Keratinocyte (primary cell): ENCODE measurements at regions not wholly inside any gene's neighbourhood (a gene's known extent, or its start where the extent isn't known, plus 50 kb on each side); places are given as distances from the start of the nearest gene placed in this dataset.

Experiments
- DNase-seq: peaks from one replicate; pipeline ENCODE4 v3.0.0-alpha.2; 2011; ENCODE audit warnings: low read depth, missing footprints, low spot score
- FAIRE-seq: peaks from 2 replicates; lab custom pipeline; 2011; peaks lifted over from hg19 to GRCh38; lab: Jason Lieb, UNC
- H2AFZ ChIP-seq: 2 replicates; pipeline ENCODE4 v1.6.0; 2012; ENCODE audit warnings: low read length, control low read depth, inconsistent platforms; ENCODE audit not compliant: control insufficient read depth
- H3K27ac ChIP-seq: 2 replicates; pipeline ENCODE4 v1.5.1; 2011; ENCODE audit warnings: low read length; ENCODE audit not compliant: control insufficient read depth, insufficient read depth
- H3K27me3 ChIP-seq: 3 replicates; pipeline ENCODE4 v1.6.0; 2011; ENCODE audit warnings: low read length; ENCODE audit not compliant: control insufficient read depth, insufficient read depth; ENCODE audit errors: extremely low read depth
- H3K36me3 ChIP-seq, 2 experiments: 2 replicates in 1 of 2; 3 replicates in 1 of 2; pipeline ENCODE4 v1.5.1; 2011; ENCODE audit warnings: low read length in 2 of 2, mild to moderate bottlenecking in 1 of 2; ENCODE audit not compliant: control insufficient read depth in 2 of 2, insufficient read depth in 2 of 2; ENCODE audit errors: extremely low read depth in 1 of 2
- H3K4me1 ChIP-seq: 3 replicates; pipeline ENCODE4 v1.5.1; 2011; ENCODE audit warnings: low read length; ENCODE audit not compliant: control insufficient read depth, insufficient read depth; ENCODE audit errors: extremely low read depth
- H3K4me2 ChIP-seq: 3 replicates; pipeline ENCODE4 v1.6.0; 2011; ENCODE audit warnings: low read depth, low read length; ENCODE audit not compliant: control insufficient read depth, insufficient read depth; ENCODE audit errors: extremely low read depth
- H3K4me3 ChIP-seq, 3 experiments: fragments of 200-600 bp in 1 of 3; sonication (generic) in 1 of 3; 2 replicates in 2 of 3; 3 replicates in 1 of 3; pipeline ENCODE4 v1.5.1; 2011 to 2016; ENCODE audit warnings: low read length in 3 of 3, mild to moderate bottlenecking in 3 of 3, control low read depth in 2 of 3, inconsistent platforms in 1 of 3, low read depth in 1 of 3, mixed read lengths in 1 of 3, mixed run types in 1 of 3, moderate library complexity in 1 of 3; ENCODE audit not compliant: control insufficient read depth in 2 of 3, insufficient read depth in 2 of 3; ENCODE audit errors: extremely low read depth in 1 of 3
- H3K79me2 ChIP-seq: 2 replicates; pipeline ENCODE4 v1.6.0; 2012; ENCODE audit warnings: low read length; ENCODE audit not compliant: control insufficient read depth, insufficient read depth
- H3K9ac ChIP-seq: 3 replicates; pipeline ENCODE4 v1.6.0; 2011; ENCODE audit warnings: low read length; ENCODE audit not compliant: control insufficient read depth, insufficient read depth; ENCODE audit errors: extremely low read depth
- H3K9me1 ChIP-seq: 3 replicates; pipeline ENCODE4 v1.6.0; 2011; ENCODE audit warnings: low read length; ENCODE audit not compliant: control insufficient read depth, insufficient read depth; ENCODE audit errors: extremely low read depth
- H3K9me3 ChIP-seq: 2 replicates; pipeline ENCODE4 v1.5.1; 2012; ENCODE audit warnings: low read depth, low read length; ENCODE audit not compliant: control insufficient read depth
- H4K20me1 ChIP-seq: 3 replicates; pipeline ENCODE4 v1.6.0; 2011; ENCODE audit warnings: low read length; ENCODE audit not compliant: control insufficient read depth, insufficient read depth; ENCODE audit errors: extremely low read depth
- EZH2 ChIP-seq: IDR thresholded peaks from one replicate; pipeline ENCODE4 v1.6.1; 2012; ENCODE audit warnings: inconsistent platforms, mild to moderate bottlenecking, low read length, moderate library complexity
- dilution Hi-C: fragments of 300-500 bp; cut with MboI; formaldehyde crosslinking; loops from one replicate; pipeline ENCODE4 v1.7.0; 2020; ENCODE audit warnings: low sequenced_read_pairs; ENCODE audit not compliant: extremely low pct_ligation_motif_present
- TF ChIP-seq, protein P1 (sequence below), 3 experiments: IDR thresholded peaks in 1 of 3; conservative IDR thresholded peaks in 1 of 3; optimal IDR thresholded peaks in 1 of 3; 2 replicates in 2 of 3; 3 replicates in 1 of 3; pipeline versions ENCODE3 to v1.5.1; 2011; ENCODE audit warnings: low read length in 3 of 3, mild to moderate bottlenecking in 3 of 3, moderate library complexity in 2 of 3, control low read depth in 1 of 3, inconsistent platforms in 1 of 3; ENCODE audit not compliant: insufficient read depth in 2 of 3; ENCODE audit errors: extremely low read depth in 1 of 3

DNA sequence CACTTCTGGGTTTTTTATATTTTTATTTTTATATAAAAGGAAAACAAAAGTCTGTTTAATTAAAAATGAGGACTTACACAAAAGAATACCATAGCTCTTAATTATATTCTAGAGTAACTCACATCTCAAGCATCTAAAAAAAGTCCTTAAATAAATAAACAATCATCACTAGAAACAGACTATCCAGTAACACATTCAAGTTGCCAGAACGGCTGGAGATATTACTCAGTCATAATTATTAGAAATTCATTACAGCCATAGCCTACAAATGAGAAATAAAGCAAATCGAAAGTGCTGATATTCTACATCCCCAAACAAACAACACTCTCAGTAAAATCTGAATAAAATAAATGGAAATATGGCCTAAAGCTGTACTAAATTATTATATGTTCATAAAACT is 182.5 kb upstream of the C11orf58 start:
- Histone ChIP-seq H3K27me3 (no peaks in the 10 kb centered on the region), H2AFZ (no peak overlapping the region), H3K9ac (no peak overlapping the region), H3K9me3 (no peaks in the 10 kb centered on the region), H3K27ac (no peak overlapping the region), H3K79me2 (no peaks in the 10 kb centered on the region), H4K20me1 (no peaks in the 10 kb centered on the region), H3K9me1 (no peaks in the 10 kb centered on the region), H3K4me1 (no peaks in the 10 kb centered on the region), H3K4me3 (no peak overlapping the region), H3K4me2 (no peak overlapping the region), H3K36me3 (no peaks in the 10 kb centered on the region)
- no peak for DNase-seq
- FAIRE-seq, result no peak
- TF ChIP-seq, protein P1, sequence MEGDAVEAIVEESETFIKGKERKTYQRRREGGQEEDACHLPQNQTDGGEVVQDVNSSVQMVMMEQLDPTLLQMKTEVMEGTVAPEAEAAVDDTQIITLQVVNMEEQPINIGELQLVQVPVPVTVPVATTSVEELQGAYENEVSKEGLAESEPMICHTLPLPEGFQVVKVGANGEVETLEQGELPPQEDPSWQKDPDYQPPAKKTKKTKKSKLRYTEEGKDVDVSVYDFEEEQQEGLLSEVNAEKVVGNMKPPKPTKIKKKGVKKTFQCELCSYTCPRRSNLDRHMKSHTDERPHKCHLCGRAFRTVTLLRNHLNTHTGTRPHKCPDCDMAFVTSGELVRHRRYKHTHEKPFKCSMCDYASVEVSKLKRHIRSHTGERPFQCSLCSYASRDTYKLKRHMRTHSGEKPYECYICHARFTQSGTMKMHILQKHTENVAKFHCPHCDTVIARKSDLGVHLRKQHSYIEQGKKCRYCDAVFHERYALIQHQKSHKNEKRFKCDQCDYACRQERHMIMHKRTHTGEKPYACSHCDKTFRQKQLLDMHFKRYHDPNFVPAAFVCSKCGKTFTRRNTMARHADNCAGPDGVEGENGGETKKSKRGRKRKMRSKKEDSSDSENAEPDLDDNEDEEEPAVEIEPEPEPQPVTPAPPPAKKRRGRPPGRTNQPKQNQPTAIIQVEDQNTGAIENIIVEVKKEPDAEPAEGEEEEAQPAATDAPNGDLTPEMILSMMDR (optimal IDR thresholded peaks at IDR 0.05 in 1 of 3, IDR thresholded peaks at IDR 0.05 in 1 of 3, conservative IDR thresholded peaks at IDR 0.05 in 1 of 3; ENCODE audit: extremely low read depth in 1 of 3, insufficient read depth in 2 of 3, low read length in 3 of 3), result no peak
- TF ChIP-seq EZH2, result no peak
- dilution Hi-C loops, result no loop called here

DNA sequence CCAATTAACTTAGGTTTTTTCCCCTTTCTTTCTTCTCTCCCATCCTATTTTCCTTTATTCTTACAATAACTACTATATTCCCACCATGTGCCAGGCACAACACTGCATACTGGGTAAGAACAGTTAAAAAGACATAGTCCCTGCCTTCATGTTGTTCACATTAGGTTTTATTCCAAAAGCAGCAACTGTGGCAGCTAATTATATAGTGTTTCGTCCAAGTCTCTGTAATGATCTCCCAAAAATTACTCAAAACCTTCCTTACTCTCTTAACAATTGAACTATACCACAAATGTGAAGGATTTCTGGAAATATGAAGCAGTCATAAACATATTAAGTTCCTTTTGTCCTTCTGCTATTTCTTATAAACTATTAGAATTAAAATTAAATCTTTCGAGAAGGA is 184.1 kb upstream of the C11orf58 start:
- Histone ChIP-seq H3K4me2 (no peak overlapping the region), H4K20me1 (no peaks in the 10 kb centered on the region), H2AFZ (no peak overlapping the region), H3K9me3 (no peaks in the 10 kb centered on the region), H3K27ac (no peak overlapping the region), H3K36me3 (no peaks in the 10 kb centered on the region), H3K79me2 (no peaks in the 10 kb centered on the region), H3K4me3 (no peak overlapping the region), H3K9ac (no peak overlapping the region), H3K9me1 (no peaks in the 10 kb centered on the region), H3K27me3 (no peaks in the 10 kb centered on the region), H3K4me1 (no peaks in the 10 kb centered on the region)
- dilution Hi-C loops, result no loop called here
- no peak for TF ChIP-seq EZH2
- TF ChIP-seq, protein P1 (optimal IDR thresholded peaks at IDR 0.05 in 1 of 3, IDR thresholded peaks at IDR 0.05 in 1 of 3, conservative IDR thresholded peaks at IDR 0.05 in 1 of 3; ENCODE audit: extremely low read depth in 1 of 3, insufficient read depth in 2 of 3, low read length in 3 of 3), result no peak
- FAIRE-seq, result no peak
- DNase-seq, result no peak
